ENCODE measurements at regions not wholly inside any gene's neighbourhood (a gene's known extent, or its start where the extent isn't known, plus 50 kb on each side); places are given as distances from the start of the nearest gene placed in this dataset.

DNA sequence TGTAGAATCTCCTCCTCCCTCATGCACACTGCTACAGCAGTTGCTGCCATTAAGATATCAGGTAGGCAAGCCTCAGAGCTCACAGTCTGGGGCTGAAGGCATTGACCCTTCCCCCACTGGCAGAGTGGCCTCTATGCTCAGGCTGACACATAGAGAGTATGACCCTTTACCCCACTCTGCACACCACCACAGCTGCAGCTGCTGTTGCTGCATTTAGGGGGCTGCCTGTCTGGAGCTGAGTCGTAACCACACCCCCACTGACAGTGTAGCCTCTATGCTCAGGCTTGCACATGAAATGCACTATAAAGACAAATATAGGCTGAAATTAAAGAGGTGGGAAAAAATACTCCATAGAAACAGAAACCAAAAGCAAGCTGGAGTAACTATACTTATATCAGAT, 289.3 kb upstream of the PABPC4L start:
- TF ChIP-seq POLR2A (IDR thresholded peaks at IDR 0.05; ENCODE audit: low read depth) (no peak), POLR2AphosphoS5 (IDR thresholded peaks at IDR 0.05) (no peak)
- TF ChIP-seq, protein P1, sequence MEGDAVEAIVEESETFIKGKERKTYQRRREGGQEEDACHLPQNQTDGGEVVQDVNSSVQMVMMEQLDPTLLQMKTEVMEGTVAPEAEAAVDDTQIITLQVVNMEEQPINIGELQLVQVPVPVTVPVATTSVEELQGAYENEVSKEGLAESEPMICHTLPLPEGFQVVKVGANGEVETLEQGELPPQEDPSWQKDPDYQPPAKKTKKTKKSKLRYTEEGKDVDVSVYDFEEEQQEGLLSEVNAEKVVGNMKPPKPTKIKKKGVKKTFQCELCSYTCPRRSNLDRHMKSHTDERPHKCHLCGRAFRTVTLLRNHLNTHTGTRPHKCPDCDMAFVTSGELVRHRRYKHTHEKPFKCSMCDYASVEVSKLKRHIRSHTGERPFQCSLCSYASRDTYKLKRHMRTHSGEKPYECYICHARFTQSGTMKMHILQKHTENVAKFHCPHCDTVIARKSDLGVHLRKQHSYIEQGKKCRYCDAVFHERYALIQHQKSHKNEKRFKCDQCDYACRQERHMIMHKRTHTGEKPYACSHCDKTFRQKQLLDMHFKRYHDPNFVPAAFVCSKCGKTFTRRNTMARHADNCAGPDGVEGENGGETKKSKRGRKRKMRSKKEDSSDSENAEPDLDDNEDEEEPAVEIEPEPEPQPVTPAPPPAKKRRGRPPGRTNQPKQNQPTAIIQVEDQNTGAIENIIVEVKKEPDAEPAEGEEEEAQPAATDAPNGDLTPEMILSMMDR (IDR thresholded peaks at IDR 0.05): no peak
